ENCODE measurements at regions not wholly inside any gene's neighbourhood (a gene's known extent, or its start where the extent isn't known, plus 50 kb on each side); places are given as distances from the start of the nearest gene placed in this dataset.

GRCh38 chr4:155066871-155067270 is 141.6 kb upstream of the NPY2R start:
- Histone ChIP-seq H3K4me1 (ENCODE audit: low read depth, poor library complexity, severe bottlenecking) (no peaks in the 10 kb centered on the region), H4K20me1 (ENCODE audit: insufficient read depth) (no peaks in the 10 kb centered on the region), H3K27me3 (ENCODE audit: insufficient read depth, low read depth) (no peaks in the 10 kb centered on the region), H3K4me3 (IDR thresholded peaks at IDR 0.05; ENCODE audit: insufficient read depth, low read depth, low read length) (no peak overlapping the region), H3K9ac (no peak overlapping the region), H3K36me3 (ENCODE audit: insufficient read depth) (no peaks in the 10 kb centered on the region), H3K79me2 (ENCODE audit: insufficient read depth, low read depth) (no peaks in the 10 kb centered on the region), H2AFZ (ENCODE audit: low read depth) (no peak overlapping the region), H3K4me2 (no peak overlapping the region), H3K27ac (no peak overlapping the region)
- no peak for TF ChIP-seq CTCF (conservative IDR thresholded peaks at IDR 0.05; ENCODE audit: low read depth, low read length)

- no peak overlapping the region for H3K27ac ChIP-seq
- no peaks in the 10 kb centered on the region for H3K79me2 ChIP-seq (ENCODE audit: insufficient read depth, low read depth)
- H3K36me3 ChIP-seq (ENCODE audit: insufficient read depth), result no peaks in the 10 kb centered on the region
- H2AFZ ChIP-seq (ENCODE audit: low read depth), result no peak overlapping the region
- no peak overlapping the region for H3K4me3 ChIP-seq (IDR thresholded peaks at IDR 0.05; ENCODE audit: insufficient read depth, low read depth, low read length)
- H3K4me1 ChIP-seq (ENCODE audit: low read depth, poor library complexity, severe bottlenecking), result no peaks in the 10 kb centered on the region
- H4K20me1 ChIP-seq (ENCODE audit: insufficient read depth), result no peaks in the 10 kb centered on the region
- TF ChIP-seq CTCF (conservative IDR thresholded peaks at IDR 0.05; ENCODE audit: low read depth, low read length), result no peak
- no peaks in the 10 kb centered on the region for H3K27me3 ChIP-seq (ENCODE audit: insufficient read depth, low read depth)
- H3K9ac ChIP-seq, result no peak overlapping the region
- H3K4me2 ChIP-seq, result no peak overlapping the region
Measured at GRCh38 chr4:155071962-155072361, 136.5 kb upstream of the NPY2R start.

- no peaks in the 10 kb centered on the region for H3K79me2 ChIP-seq (ENCODE audit: insufficient read depth, low read depth)
- TF ChIP-seq CTCF (conservative IDR thresholded peaks at IDR 0.05; ENCODE audit: low read depth, low read length), result no peak
Measured at GRCh38 chr4:155072417-155072816, 136.0 kb upstream of the NPY2R start.

GRCh38 chr4:155073852-155074251 is 134.6 kb upstream of the NPY2R start:
- Histone ChIP-seq H3K9ac (no peak overlapping the region), H3K79me2 (ENCODE audit: insufficient read depth, low read depth) (no peaks in the 10 kb centered on the region), H3K4me3 (IDR thresholded peaks at IDR 0.05; ENCODE audit: insufficient read depth, low read depth, low read length) (no peak overlapping the region), H3K4me1 (ENCODE audit: low read depth, poor library complexity, severe bottlenecking) (no peaks in the 10 kb centered on the region), H4K20me1 (ENCODE audit: insufficient read depth) (no peaks in the 10 kb centered on the region), H3K27me3 (ENCODE audit: insufficient read depth, low read depth) (no peaks in the 10 kb centered on the region), H3K36me3 (ENCODE audit: insufficient read depth) (no peaks in the 10 kb centered on the region), H2AFZ (ENCODE audit: low read depth) (no peak overlapping the region), H3K27ac (no peak overlapping the region), H3K4me2 (no peak overlapping the region)
- TF ChIP-seq CTCF (conservative IDR thresholded peaks at IDR 0.05; ENCODE audit: low read depth, low read length), result no peak

More at GRCh38 chr4:155072417-155072816, 136.0 kb upstream of the NPY2R start:
- Histone ChIP-seq H4K20me1 (ENCODE audit: insufficient read depth) (no peaks in the 10 kb centered on the region), H3K9ac (no peak overlapping the region), H2AFZ (ENCODE audit: low read depth) (no peak overlapping the region), H3K4me3 (IDR thresholded peaks at IDR 0.05; ENCODE audit: insufficient read depth, low read depth, low read length) (no peak overlapping the region), H3K27ac (no peak overlapping the region), H3K4me2 (no peak overlapping the region), H3K4me1 (ENCODE audit: low read depth, poor library complexity, severe bottlenecking) (no peaks in the 10 kb centered on the region), H3K27me3 (ENCODE audit: insufficient read depth, low read depth) (no peaks in the 10 kb centered on the region), H3K36me3 (ENCODE audit: insufficient read depth) (no peaks in the 10 kb centered on the region)
